Neuronal stem cell (in vitro differentiated cells): ENCODE measurements at regions not wholly inside any gene's neighbourhood (a gene's known extent, or its start where the extent isn't known, plus 50 kb on each side); places are given as distances from the start of the nearest gene placed in this dataset.

ENCODE experiments used
- DNase-seq: peaks from one replicate; pipeline ENCODE4 v3.0.0-alpha.2; 2013; ENCODE audit warnings: low spot score
- H2AFZ ChIP-seq: one replicate; pipeline ENCODE4 v1.6.1; 2013; ENCODE audit warnings: mild to moderate bottlenecking, low read length, inconsistent platforms
- H2AK5ac ChIP-seq: 2 replicates; pipeline ENCODE4 v1.6.1; 2013; ENCODE audit warnings: low read depth, mild to moderate bottlenecking, inconsistent platforms, low read length, moderate library complexity, mixed read lengths
- H2BK120ac ChIP-seq: 2 replicates; pipeline ENCODE4 v1.6.1; 2013; ENCODE audit warnings: low read depth, mild to moderate bottlenecking, inconsistent platforms, low read length, moderate library complexity, mixed read lengths
- H2BK12ac ChIP-seq: one replicate; pipeline ENCODE4 v1.6.1; 2013; ENCODE audit warnings: low read length, inconsistent platforms
- H2BK15ac ChIP-seq: 2 replicates; pipeline ENCODE4 v1.6.1; 2013; ENCODE audit warnings: mild to moderate bottlenecking, low read length, inconsistent platforms, mixed read lengths
- H2BK5ac ChIP-seq: one replicate; pipeline ENCODE4 v1.6.1; 2013; ENCODE audit warnings: inconsistent platforms, mild to moderate bottlenecking, low read length, moderate library complexity
- H3K14ac ChIP-seq: one replicate; pipeline ENCODE4 v1.6.1; 2013; ENCODE audit warnings: low read length, inconsistent platforms
- H3K18ac ChIP-seq: 2 replicates; pipeline ENCODE4 v1.6.1; 2013; ENCODE audit warnings: low read length, inconsistent platforms
- H3K23ac ChIP-seq: 2 replicates; pipeline ENCODE4 v1.6.1; 2013; ENCODE audit warnings: low read depth, mild to moderate bottlenecking, mixed read lengths, low read length, inconsistent platforms; ENCODE audit not compliant: poor library complexity
- H3K27ac ChIP-seq: replicated peaks from 3 replicates; pipeline ENCODE4 v1.5.1; 2013; ENCODE audit warnings: low read length, inconsistent platforms
- H3K27me3 ChIP-seq, 3 experiments: 2 replicates each; pipeline ENCODE4 v1.6.1; 2013; ENCODE audit warnings: low read length in 3 of 3, mild to moderate bottlenecking in 2 of 3, inconsistent platforms in 1 of 3, low read depth in 1 of 3, mixed read lengths in 1 of 3, moderate library complexity in 1 of 3; ENCODE audit not compliant: control insufficient read depth in 3 of 3, insufficient read depth in 3 of 3
- H3K36me3 ChIP-seq, 2 donors: replicated peaks in 1 of 2; 2 replicates each; pipeline ENCODE4 v1.6.1; 2013; ENCODE audit warnings: low read length in 2 of 2; ENCODE audit not compliant: control insufficient read depth in 2 of 2, insufficient read depth in 2 of 2
- H3K4ac ChIP-seq: 2 replicates; pipeline ENCODE4 v1.6.1; 2013; ENCODE audit warnings: inconsistent platforms, mild to moderate bottlenecking, low read length, moderate library complexity
- H3K4me1 ChIP-seq, 2 donors: 1 replicate in 1 of 2; 2 replicates in 1 of 2; pipeline ENCODE4 v1.6.1; 2013; ENCODE audit warnings: low read length in 2 of 2, low read depth in 1 of 2; ENCODE audit not compliant: control insufficient read depth in 2 of 2, insufficient read depth in 1 of 2
- H3K4me2 ChIP-seq: one replicate; pipeline ENCODE4 v1.6.1; 2013; ENCODE audit warnings: mild to moderate bottlenecking, low read length, inconsistent platforms; ENCODE audit not compliant: insufficient read depth, poor library complexity, severe bottlenecking
- H3K4me3 ChIP-seq, 2 donors: 2 replicates each; pipeline ENCODE4 v1.5.1; 2013; ENCODE audit warnings: low read length in 2 of 2, mild to moderate bottlenecking in 2 of 2, inconsistent platforms in 1 of 2, moderate library complexity in 1 of 2
- H3K79me1 ChIP-seq: one replicate; pipeline ENCODE4 v1.6.1; 2013; ENCODE audit warnings: low read depth, mild to moderate bottlenecking, inconsistent platforms, low read length, moderate library complexity
- H3K9ac ChIP-seq: one replicate; pipeline ENCODE4 v1.6.1; 2013; ENCODE audit warnings: mild to moderate bottlenecking, low read depth, low read length, inconsistent platforms; ENCODE audit not compliant: poor library complexity
- H3K9me3 ChIP-seq, 2 donors: replicated peaks in 1 of 2; 2 replicates each; pipeline versions ENCODE3 to v1.6.1; 2013; ENCODE audit warnings: low read length in 2 of 2, mild to moderate bottlenecking in 2 of 2, inconsistent platforms in 1 of 2, low read depth in 1 of 2, mixed read lengths in 1 of 2, moderate library complexity in 1 of 2; ENCODE audit not compliant: control insufficient read depth in 2 of 2, insufficient read depth in 1 of 2
- H4K8ac ChIP-seq: one replicate; pipeline ENCODE4 v1.6.1; 2013; ENCODE audit warnings: low read depth, mild to moderate bottlenecking, inconsistent platforms, low read length, moderate library complexity
- H4K91ac ChIP-seq: one replicate; pipeline ENCODE4 v1.6.1; 2013; ENCODE audit warnings: low read length, low read depth, mild to moderate bottlenecking, inconsistent platforms; ENCODE audit not compliant: poor library complexity
- WGBS, 2 donors: extraction: QIAGEN DNeasy Blood & Tissue Kit; methylation state at CpG; one replicate each; pipeline ENCODE4 v1.1.7; 2013; ENCODE audit warnings: missing lambda C conversion rate in 2 of 2, mixed read lengths in 1 of 2; ENCODE audit not compliant: insufficient read length in 2 of 2, insufficient replicate concordance in 1 of 2; ENCODE audit errors: extremely low coverage in 2 of 2; 5-methylcytosine and 5-hydroxymethylcytosine counted together

GRCh38 chr4:1512051-1512737 lies 106.0 kb upstream of the NKX1-1 start:
- H3K36me3 ChIP-seq: peaks cover 0 to 2% of the 10 kb centered on the region in 2 donors
- H3K27me3 ChIP-seq: peaks cover 0 to 31% (median 0%) of the 10 kb centered on the region in 3 experiments
- H3K27ac ChIP-seq: no peak overlapping the region
- no peak overlapping the region for H3K4me2 ChIP-seq
- H3K23ac ChIP-seq: peak overlapping the region; percentile 32
- no peak overlapping the region for H3K4me3 ChIP-seq
- no peak overlapping the region for H4K8ac ChIP-seq
- H2BK15ac ChIP-seq: no peak overlapping the region
- WGBS, 2 donors: 100% methylated on average over 1 of the region's 29 CpGs; no CpG with 5 or more reads in 1 of the 2 donors
- H2BK120ac ChIP-seq: peak overlapping the region; percentile 90
- H3K79me1 ChIP-seq: no peaks in the 10 kb centered on the region
- no peak overlapping the region for H2AFZ ChIP-seq
- H2AK5ac ChIP-seq: peak overlapping the region; percentile 59
- DNase-seq: no peak
- no peak overlapping the region for H3K14ac ChIP-seq
- H3K4ac ChIP-seq: no peak overlapping the region
- no peak overlapping the region for H2BK12ac ChIP-seq
- peaks cover 0 to 4% of the 10 kb centered on the region in 2 donors for H3K9me3 ChIP-seq
- H3K18ac ChIP-seq: peak overlapping the region; percentile 84
- H3K9ac ChIP-seq: peak overlapping the region; percentile 74
- H2BK5ac ChIP-seq: no peak overlapping the region
- H4K91ac ChIP-seq: no peak overlapping the region
- no peaks in the 10 kb centered on the region for H3K4me1 ChIP-seq

DNA sequence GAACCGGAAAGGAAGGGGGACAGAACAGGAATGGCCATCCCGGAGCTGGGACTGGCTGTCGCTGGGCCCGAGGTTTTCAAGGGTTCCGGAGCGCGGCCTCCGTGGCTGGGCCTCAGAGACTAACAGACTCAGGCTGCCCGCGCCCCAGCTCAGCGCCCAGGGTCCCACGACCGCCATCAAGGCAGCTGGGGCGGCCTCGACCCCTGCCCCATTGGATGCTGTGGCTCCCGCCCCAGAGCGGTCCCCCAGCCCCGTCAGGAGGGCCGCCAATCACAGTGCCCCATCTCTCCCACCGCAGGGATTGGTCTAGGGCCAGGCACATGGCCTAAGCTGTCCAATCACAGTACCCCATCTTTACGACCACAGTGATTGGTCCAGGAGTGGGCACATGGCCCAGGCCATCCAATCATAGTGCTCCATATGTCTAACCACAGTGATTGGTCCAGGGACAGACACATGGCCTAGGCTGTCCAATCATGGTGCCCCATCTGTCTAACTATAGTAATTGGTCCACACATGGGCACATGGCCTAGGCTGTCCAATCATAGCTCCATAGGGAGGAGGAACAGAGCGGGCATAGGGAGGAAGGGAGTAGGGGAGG lies 105.3 kb upstream of the NKX1-1 start:
- peaks cover 3% of the 10 kb centered on the region in 2 donors for H3K4me1 ChIP-seq
- peaks cover 0 to 27% (median 0%) of the 10 kb centered on the region in 3 experiments for H3K27me3 ChIP-seq
- no peak overlapping the region for H2AK5ac ChIP-seq
- H3K27ac ChIP-seq: no peak overlapping the region
- H3K79me1 ChIP-seq: no peaks in the 10 kb centered on the region
- H3K9ac ChIP-seq: no peak overlapping the region
- no peak overlapping the region for H2BK120ac ChIP-seq
- no peak for DNase-seq
- H3K4me3 ChIP-seq: no peak overlapping the region
- no peak overlapping the region for H3K14ac ChIP-seq
- no peak overlapping the region for H4K8ac ChIP-seq
- no peak overlapping the region for H3K23ac ChIP-seq
- no peak overlapping the region for H4K91ac ChIP-seq
- peaks cover 0 to 2% of the 10 kb centered on the region in 2 donors for H3K36me3 ChIP-seq
- H2BK12ac ChIP-seq: no peak overlapping the region
- no peak overlapping the region for H2BK5ac ChIP-seq
- no peak overlapping the region for H3K18ac ChIP-seq
- peaks cover 0 to 4% of the 10 kb centered on the region in 2 donors for H3K9me3 ChIP-seq
- no peak overlapping the region for H2AFZ ChIP-seq
- no CpG with 5 or more reads among the region's 22 CpGs for WGBS, 2 donors
- H3K4me2 ChIP-seq: no peak overlapping the region
- H2BK15ac ChIP-seq: no peak overlapping the region
- no peak overlapping the region for H3K4ac ChIP-seq

GRCh38 chr4:1510931-1511330 lies 104.7 kb upstream of the NKX1-1 start:
- no CpG with 5 or more reads among the region's 15 CpGs for WGBS, 2 donors
- Histone ChIP-seq H3K9me3 (peaks cover 0 to 4% of the 10 kb centered on the region in 2 donors), H3K4me3 (no peak overlapping the region), H2AFZ (no peak overlapping the region), H3K27ac (no peak overlapping the region), H2BK12ac (no peak overlapping the region), H2BK120ac (no peak overlapping the region), H3K27me3 (peaks cover 0 to 27% (median 0%) of the 10 kb centered on the region in 3 experiments), H3K4me2 (no peak overlapping the region), H3K23ac (no peak overlapping the region), H2BK5ac (no peak overlapping the region), H2BK15ac (no peak overlapping the region), H3K79me1 (no peaks in the 10 kb centered on the region), H3K9ac (no peak overlapping the region), H3K4ac (no peak overlapping the region), H3K14ac (no peak overlapping the region), H2AK5ac (no peak overlapping the region), H3K36me3 (peaks cover 0 to 2% of the 10 kb centered on the region in 2 donors), H4K8ac (no peak overlapping the region), H4K91ac (no peak overlapping the region), H3K18ac (no peak overlapping the region), H3K4me1 (peaks cover 3 to 10% of the 10 kb centered on the region in 2 donors)
- DNase-seq: no peak

GRCh38 chr4:1509366-1509765 lies 103.1 kb upstream of the NKX1-1 start:
- WGBS, 2 donors: no CpG with 5 or more reads among the region's 9 CpGs
- Histone ChIP-seq H3K27ac (no peak overlapping the region), H3K4ac (no peak overlapping the region), H4K91ac (no peak overlapping the region), H3K27me3 (peaks cover 0 to 33% (median 0%) of the 10 kb centered on the region in 3 experiments), H2BK15ac (peak overlapping the region; percentile 75), H2BK12ac (peak overlapping the region; percentile 73), H3K36me3 (no peaks in the 10 kb centered on the region), H2BK120ac (no peak overlapping the region), H3K18ac (peak overlapping the region; percentile 70), H2BK5ac (peak overlapping the region; percentile 19), H3K4me3 (peak overlapping the region in 1 of 2 donors; percentile 29), H4K8ac (no peak overlapping the region), H3K79me1 (no peaks in the 10 kb centered on the region), H3K9me3 (peaks cover 0 to under 1% of the 10 kb centered on the region in 2 donors), H2AFZ (no peak overlapping the region), H2AK5ac (peak overlapping the region; percentile 40), H3K23ac (no peak overlapping the region), H3K4me2 (no peak overlapping the region), H3K4me1 (peaks cover 3 to 11% of the 10 kb centered on the region in 2 donors), H3K9ac (no peak overlapping the region), H3K14ac (no peak overlapping the region)
- DNase-seq: no peak
